AG09319 (cell line): ENCODE measurements at regions not wholly inside any gene's neighbourhood (a gene's known extent, or its start where the extent isn't known, plus 50 kb on each side); places are given as distances from the start of the nearest gene placed in this dataset.

Experiments
- DNase-seq: peaks from one replicate; pipeline ENCODE4 v3.0.0-alpha.2; 2010; ENCODE audit warnings: low read depth; ENCODE audit errors: extremely low read depth
- CTCF ChIP-seq: IDR thresholded peaks from 2 replicates; pipeline ENCODE4 v1.5.1; 2011; ENCODE audit warnings: low read depth, mild to moderate bottlenecking, inconsistent platforms, low read length, moderate library complexity

GRCh38 chr6:47133230-47134000 lies 91.3 kb upstream of the ADGRF1 start:
- DNase-seq, result no peak
- TF ChIP-seq CTCF, result no peak

GRCh38 chr6:47132724-47133123 lies 90.6 kb upstream of the ADGRF1 start:
- TF ChIP-seq CTCF, result no peak
- DNase-seq, result no peak

- DNase-seq, result no peak
- TF ChIP-seq CTCF, result no peak
These were observed 89.6 kb upstream of the ADGRF1 start for GRCh38 chr6:47131773-47132172.

GRCh38 chr6:47130086-47130485 lies 88.0 kb upstream of the ADGRF1 start:
- TF ChIP-seq CTCF, result no peak

GRCh38 chr6:47129129-47129528 lies 87.0 kb upstream of the ADGRF1 start:
- TF ChIP-seq CTCF, result no peak
- no peak for DNase-seq

More at GRCh38 chr6:47130086-47130485, 88.0 kb upstream of the ADGRF1 start:
- DNase-seq, result no peak

GRCh38 chr6:47126647-47127391 lies 84.7 kb upstream of the ADGRF1 start:
- no peak for TF ChIP-seq CTCF
- DNase-seq, result no peak

GRCh38 chr6:47118611-47119010 lies 76.5 kb upstream of the ADGRF1 start:
- TF ChIP-seq CTCF, result no peak
- no peak for DNase-seq
